ENCODE measurements at regions not wholly inside any gene's neighbourhood (a gene's known extent, or its start where the extent isn't known, plus 50 kb on each side); places are given as distances from the start of the nearest gene placed in this dataset.
A peak's percentile ranks its signal among the peaks of the same experiment; 100 is the strongest.
"Not testable (repeated sequence)": the region's sequence is repeated elsewhere in the genome, so short reads cannot be mapped to it uniquely, and the experiment has no call there.

DNA sequence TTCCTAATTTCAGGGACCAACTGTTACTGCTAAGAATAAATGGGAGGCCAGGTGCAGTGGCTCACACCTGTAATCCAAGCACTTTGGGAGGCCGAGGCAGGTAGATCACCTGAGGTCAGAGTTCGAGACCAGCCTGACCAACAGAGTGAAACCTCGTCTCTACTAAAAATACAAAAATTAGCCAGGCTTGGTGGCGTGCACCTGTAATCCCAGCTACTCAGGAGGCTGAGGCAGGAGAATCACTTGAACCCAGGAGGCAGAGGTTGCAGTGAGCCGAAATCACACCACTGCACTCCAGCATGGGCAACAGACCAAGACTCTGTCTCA, 95.6 kb upstream of the CHD2 start:
- not testable (repeated sequence) for DNase-seq (ENCODE audit: low spot score)

DNA sequence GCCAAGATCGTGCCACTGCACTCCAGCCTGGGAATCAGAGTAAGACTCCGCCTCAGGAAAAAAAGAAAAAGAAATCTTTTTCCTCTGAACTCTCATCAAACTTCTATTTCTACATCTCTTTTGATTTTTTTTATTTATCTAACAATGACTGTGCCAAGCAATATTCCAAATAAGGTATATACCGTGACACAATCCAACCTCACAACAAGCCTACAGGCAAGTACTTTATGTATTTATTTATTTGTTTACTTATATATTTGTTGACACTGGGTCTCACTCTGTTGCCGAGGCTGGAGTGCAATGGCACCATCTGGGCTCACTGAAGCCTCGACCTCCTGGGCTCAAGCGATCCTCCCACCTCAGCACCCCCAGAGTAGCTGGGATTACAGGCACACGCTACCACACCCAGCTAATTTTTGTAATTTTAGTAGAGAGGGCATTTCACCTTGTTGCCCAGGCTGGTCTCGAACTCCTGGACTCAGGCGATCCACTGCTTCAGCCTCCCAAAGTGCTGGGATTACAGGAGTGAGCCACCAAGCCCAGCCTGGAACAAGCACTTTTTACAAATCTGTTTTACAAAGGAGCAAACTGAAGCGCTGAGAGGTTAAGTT, 94.9 kb upstream of the CHD2 start:
- no peak for DNase-seq (ENCODE audit: low spot score)

DNA sequence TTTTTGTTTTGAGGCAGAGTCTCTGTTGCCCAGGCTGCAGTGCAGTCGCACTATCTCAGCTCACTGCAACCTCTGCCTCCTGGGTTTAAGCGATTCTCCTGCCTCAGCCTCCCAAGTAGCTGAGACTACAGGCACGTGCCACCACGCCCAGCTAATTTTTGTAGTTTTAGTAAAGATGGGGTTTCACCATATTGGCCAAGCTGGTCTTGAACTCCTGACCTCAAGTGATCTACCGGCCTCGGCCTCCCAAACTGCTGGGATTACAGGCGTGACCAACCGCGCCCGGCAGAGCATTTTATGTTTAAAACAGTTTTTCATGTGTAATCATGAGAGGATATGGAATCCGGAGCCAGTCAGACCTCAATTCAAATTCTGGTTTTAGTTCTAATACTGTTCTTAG, 94.0 kb upstream of the CHD2 start:
- not testable (repeated sequence) for DNase-seq (ENCODE audit: low spot score)

DNA sequence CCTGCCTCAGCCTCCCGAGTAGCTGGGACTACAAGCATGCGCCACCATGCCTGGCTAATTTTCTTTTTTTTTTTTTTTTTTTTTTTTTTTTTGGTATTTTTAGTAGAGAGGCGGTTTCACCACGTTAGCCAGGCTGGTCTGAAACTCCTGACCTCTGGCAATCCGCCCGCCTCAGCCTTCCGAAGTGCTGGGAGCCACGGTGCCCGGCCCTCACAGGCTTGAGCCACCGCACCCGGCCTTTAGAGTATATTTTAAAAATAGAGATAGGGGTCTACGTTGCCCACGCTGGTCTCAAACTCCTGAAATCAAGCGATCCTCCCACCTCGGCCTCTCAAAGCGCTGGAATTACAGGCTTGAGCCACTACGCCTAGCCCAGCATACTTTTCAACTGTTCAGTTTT, 93.4 kb upstream of the CHD2 start:
- no peak for DNase-seq (ENCODE audit: low spot score)

DNA sequence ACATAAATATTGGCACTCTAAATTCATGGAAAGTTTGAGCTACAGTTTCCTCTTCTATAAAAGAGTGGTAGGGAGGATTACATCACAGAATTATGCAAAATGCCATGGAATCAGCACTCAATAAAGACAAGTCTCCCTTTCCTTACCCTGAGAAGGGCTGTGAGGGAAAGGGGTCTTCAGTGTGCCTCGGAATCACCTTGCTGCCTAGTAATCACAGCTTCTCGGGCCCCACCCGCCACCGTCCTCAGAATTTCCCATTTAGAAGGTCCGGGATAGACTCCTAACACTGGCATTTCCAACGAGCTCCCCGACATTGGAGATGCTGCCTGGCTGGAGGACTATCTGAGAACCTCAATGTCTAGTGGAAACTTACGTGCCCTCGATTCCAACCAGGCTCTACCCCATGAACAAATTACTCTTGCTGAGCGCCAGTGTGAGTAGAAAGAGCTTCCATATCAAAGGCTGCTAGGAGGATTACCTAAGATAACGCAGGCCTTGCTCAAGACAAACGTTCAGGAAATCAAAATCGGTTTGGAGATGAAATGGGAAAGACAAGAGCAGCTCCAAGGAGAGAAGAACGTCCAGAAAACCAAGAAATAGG, 92.1 kb upstream of the CHD2 start:
- DNase-seq (ENCODE audit: low spot score) = no peak

DNA sequence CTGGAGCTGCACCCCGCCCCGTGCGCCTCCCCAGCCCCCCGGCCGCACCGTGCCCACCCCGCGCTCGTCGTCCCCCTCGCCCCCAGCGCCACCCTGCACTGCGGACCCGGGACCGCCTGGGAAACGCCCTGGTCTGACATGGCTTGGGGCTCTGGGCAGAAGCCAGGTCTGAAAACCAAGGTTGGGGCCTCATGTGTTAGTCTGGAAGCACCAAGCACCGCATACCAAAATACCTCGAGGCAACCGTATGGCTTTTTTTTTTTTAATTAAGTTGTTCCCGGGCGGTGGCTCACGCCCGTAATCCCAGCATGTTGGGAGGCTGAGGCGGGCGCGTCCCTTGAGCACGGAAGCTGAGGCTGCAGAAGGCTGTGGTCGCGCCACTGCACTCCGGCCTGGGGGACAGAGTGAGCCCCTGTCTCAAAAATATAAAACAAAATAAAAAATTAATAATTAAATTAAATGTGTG, 91.5 kb upstream of the CHD2 start:
- DNase-seq (ENCODE audit: low spot score) = peak; percentile 52

DNA sequence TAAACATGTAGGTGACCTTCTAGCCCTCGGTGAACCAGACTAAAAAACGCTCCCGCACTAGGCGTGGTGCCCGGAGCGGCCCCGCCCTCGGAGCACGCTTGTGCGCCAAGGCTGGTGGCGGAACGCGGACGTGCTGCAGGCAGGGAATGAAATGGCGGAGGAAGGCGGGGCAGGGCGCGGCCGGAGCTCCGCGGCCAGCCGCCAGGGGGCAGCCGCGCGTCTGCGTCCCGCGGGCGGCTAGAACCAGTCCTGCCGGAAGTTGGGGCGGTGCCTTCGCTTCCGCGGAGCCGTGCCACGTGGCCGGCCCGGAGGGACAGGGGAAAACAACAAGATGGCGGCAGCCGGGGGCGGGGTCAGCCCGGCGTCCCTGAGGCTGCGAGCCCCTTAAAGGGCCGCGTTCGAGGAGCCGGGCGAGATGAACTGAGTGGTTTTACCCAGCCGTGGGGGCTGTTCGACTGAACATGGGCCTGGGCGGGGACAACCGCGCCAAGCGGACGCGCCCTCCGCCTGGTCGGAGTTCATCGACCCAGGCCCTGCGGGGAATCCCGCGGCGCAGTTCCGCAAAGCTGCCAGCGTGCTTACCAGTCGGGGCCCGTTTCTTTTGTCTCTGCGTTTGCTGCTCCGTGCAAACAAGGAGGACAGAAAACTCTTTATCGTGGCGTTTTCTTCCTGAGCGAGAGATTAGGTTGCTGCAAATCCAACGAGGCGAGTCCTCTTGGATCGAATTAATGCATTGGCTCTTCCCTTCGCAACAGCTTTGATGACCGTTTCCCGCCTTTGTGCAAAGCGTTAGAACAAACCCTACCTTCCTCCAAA, 90.9 kb upstream of the CHD2 start:
- peak; percentile 90 for DNase-seq (ENCODE audit: low spot score)

DNA sequence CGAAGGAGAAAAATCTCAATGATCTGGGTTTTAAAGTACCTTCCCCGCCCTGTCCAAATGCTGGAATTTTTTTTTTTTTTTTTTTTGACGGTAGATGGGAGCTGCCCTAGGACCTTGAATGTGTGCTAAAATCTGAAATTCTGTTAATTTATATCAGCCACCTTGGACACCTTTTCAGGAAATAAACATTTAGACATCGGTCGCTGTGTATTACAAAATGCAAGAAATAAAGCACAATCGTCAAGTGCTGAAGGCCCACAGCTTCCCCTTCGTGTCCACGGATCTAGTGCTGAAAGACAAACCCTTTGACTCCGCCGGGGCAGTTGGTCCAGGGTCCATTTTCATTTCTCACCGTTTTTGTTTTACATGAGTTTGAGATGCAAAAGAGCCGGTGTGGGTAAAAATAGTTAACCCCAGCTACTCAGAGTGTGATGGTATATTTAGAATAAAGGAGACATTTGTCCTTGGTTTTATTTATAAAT, 90.2 kb upstream of the CHD2 start:
- DNase-seq (ENCODE audit: low spot score) = peak; percentile 48

DNA sequence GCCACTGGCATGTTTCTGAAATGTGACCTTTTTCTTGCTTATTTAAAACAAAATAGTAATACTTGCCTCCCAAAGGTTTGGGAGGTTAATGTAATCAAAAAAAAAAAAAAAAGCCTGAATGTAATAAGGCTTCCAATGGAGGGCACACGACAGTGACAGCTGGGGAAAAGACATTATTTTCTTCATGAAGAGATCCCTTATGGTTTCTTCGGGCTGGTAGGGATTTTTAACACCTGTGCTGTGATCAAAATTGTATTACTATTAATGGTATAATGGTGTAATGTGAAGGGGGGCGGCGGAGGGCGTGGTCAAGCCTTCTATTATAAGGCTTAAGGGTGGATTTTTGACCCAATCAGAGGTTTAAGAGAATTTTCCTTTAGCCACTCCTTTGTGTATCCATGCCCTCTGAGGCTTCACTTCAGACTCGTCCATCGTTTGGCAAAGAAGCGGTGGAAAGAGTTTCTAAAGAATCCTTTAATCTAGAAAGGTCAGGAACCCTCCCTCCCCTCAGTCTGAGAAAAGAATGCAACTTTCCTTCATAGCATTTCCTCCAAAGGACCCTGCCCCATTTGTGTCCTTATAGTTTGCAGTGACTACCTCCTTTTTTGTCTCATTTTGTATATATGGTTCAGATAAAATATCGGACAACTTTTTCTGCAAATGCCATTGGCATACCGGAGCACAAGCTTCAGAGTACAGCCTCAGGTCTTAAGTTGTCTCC, 89.5 kb upstream of the CHD2 start:
- peak; percentile 90 for DNase-seq (ENCODE audit: low spot score)

DNA sequence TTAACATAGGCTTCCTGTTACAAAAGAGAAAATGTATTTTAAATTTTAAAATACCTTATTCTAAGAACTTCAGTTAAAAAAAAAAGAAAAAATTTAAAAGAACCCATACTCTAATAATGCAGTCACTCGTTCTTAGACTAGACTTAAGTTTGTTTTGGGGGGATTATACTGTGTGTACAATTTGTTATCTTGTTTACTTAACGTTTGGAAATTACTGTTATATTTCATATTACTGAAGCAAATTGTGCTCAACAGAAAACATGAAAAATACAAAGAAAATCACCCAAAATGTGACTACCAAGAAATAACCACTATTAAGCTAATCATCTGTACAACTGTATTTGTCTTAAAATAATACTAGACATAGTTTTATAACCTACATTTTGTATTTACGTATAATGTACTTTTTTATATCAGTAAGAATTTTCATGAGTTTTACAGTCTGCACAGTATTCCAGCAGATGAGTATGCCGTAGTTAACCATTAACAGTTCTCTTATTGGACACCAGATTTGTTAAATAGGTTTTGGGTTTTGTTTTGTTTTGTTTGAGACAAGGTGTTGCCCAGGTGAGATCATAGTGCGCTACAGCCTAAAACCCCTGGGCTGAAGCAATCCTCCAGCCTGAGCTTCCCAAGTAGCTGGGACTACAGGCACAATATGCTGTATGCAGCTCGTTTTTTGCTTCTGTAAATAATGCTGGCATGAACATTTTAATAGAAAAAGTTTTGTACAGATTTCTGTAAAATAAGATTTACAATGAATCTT, 88.8 kb upstream of the CHD2 start:
- DNase-seq (ENCODE audit: low spot score) = no peak

DNA sequence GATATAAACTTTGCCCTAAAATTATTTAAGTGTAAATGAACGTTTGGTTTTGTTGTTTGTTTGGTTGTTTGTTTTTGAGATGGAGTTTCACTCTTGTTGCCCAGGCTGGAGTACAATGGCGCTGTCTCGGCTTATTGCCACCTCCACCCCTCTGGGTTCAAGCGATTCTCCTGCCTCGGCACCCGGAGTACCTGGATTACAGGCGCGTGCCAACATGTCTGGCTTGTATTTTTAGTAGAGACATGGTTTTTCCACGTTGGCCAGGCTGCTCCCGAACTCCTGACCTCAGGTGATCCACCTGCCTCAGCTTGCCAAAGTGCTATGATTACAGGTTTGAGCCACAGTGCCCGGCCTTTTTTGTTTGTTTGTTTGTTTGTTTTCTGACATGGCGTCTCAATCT, 87.9 kb upstream of the CHD2 start:
- DNase-seq (ENCODE audit: low spot score) = no peak

DNA sequence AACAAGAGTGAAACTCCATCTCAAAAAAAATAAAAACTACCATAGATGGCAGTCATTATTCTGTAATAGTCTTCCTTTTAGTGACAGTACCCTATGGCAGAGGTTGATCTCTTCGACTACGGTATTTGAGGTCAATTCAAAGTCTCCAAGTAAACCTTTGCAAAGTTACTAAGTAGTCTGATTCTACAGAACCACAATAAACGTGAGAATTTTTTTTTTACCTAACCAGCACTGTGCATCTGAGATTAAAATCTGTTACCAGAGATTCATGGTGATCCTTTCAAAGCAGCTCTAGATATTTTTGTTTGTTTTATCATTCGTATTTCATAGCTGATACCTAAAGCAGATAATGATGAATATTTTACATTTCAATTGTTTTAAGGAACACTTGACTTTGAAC, 86.6 kb upstream of the CHD2 start:
- no peak for DNase-seq (ENCODE audit: low spot score)

DNA sequence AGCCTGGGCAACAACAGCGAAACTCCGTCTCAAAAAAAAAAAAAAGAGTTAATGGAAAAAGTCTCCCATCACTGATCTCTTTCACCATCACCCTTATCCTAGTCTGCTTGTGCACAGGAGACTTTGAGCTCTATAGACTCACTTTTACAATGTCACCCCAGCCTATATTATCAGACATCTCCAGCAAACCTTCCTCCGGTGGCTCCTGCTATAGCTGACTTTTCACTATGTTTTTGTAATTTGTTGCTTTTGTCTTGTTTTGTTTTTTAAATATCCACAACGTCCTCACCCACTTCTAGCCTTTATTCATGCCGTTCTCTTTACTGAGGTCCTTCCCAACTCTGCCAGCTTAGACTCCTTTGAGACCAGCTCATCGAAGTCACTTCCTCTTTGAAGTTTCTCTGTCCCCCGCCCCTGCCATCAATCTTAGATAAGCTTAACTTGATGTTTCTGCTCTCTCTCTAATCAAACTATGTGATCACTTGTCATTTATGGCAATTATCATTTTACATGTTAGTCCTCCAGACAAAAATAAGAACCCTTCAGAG, 82.7 kb upstream of the CHD2 start:
- peak; percentile 43 for DNase-seq (ENCODE audit: low spot score)

DNA sequence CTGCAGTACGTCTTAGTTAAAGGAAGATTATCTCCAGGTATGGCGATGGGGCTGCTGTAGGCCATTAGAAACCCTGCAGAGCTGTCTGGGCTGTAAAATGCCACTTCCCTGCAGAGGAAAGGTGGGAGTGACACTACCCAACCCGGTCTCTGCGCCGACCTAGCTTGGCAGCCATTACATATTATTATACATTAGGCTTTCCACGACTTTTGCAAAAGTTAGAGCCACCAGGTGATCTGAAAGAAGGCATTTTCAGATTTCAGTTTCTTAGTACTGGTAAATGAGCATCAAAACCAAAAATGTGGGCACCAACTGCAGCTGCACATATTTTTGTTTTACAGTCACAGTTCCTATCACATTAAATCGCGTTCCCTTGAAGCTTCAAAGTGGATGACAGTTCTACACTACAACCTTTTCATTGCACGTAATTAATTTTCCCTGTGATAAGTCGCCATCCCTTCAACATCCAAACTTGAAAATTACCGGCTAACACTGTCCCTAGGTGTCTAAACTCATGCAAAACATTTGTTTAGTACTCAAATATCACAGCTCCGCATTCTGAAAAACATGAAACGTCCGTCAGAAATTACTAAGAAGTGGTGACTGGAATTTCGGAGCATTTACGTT, 81.4 kb upstream of the CHD2 start:
- peak; percentile 48 for DNase-seq (ENCODE audit: low spot score)

DNA sequence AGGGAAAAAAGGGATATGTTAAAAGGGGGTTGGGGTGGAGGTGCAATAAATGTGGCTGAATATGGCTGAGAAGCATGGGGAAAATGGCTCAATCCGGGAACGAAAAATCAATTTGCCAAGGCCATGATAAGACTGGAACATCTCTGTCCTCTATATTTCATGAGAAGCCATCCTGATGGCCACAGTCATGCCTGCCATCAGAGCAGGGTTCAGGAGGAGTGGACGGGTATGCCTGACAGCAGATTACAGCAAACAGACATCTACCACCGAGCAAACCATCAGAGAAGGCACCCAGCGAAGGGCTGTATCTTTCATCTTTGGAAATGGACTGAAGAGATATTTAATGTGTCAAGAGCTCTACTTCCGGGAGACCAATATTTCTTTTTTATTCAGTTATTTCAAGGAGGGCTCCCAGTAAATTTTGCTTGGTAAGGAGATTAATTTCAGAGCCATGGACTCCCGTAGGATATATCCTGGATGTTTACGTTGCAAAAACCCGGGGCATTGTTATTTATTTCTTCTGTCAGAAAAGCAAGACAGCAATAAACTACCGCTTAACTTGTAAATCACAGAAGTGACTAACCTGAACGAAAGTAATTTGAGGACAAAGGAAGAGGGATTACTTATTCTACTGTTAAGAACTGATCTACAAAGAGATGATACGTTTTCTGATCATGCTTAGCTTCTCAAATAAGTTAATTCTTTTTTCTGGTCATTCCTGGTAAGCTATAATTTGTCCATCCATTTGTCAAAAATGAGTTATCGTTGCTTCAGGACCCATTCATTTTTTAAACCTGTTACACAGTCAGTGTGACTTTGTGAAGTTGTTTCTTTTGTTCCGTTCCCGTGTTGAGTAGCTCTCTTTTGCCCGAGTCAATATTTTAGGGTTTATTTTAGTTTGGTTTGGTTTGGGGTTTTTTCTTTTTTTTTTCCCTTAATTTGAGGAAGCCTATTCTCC, 80.6 kb upstream of the CHD2 start:
- peak; percentile 51 for DNase-seq (ENCODE audit: low spot score)

DNA sequence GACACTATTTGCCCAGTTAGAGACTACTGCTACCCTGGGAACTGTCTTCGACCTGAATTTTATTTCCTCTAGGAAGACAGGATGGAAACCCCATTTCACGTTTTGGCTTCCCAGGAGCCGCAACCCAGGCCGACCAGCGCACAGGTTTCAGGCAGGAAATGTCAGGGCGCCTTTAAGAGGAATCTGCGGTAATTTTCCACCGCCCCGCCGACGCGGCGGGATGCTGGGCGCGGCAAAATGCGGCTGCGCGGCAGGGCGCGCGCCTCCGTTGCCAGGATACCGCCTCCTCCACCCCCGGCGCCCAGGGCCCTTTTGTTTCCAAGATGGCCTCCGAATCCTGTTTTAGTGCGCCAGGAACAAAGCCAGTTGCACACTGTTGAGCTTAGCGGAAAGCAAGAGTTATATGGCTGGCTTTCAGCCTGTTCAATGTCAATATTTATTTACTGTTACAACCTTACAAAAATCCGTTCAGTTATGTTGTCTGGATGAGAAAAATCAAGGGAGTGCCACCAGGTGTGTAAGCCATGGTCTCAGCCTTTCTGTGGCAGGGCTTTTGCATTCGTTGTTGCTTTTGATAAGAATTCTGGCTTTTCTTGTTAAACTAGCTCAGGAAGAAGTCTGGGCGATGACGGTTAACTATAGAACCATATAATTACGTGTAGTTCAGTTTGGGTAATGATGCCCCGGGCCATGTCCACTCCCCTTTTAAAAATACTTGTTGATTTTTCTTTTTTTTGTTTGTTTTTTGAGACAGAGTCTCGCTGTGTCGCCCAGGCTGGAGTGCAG, 79.7 kb upstream of the CHD2 start:
- peak; percentile 79 for DNase-seq (ENCODE audit: low spot score)

DNA sequence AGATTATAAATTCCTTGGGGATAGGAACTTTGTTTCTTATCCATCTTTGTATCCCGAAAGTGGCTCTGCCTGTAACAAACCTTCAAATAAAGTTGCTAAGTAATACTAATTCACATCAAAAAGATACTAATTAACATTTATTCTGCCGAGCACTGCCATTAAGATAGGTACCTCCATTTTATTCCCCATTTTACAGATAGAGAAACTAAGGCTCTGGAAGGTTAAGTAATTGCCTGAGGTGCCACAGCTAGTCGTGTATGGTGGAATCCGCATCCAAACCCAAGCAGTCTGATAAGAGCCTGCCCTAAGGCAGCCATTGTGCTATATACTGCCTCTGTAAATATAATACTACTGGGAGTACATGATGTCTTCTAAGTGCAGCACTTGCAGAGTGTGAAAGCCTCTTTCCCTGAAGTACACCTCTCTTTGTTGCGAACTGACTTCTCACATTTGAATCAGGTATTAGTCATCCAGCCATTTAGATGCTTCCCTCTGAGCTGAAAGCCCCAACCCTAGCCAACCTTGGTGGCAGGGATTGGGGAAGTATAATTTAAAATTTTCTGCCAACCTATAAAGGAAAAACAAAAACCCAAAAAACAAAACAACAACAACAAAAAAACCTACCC, 78.5 kb upstream of the CHD2 start:
- peak; percentile 61 for DNase-seq (ENCODE audit: low spot score)

All from A172 (cell line).